SHP77 treated with DMSO at 0.1 percent for 48 hours (cell line): ENCODE measurements at regions not wholly inside any gene's neighbourhood (a gene's known extent, or its start where the extent isn't known, plus 50 kb on each side); places are given as distances from the start of the nearest gene placed in this dataset.
"Not testable (repeated sequence)": the region's sequence is repeated elsewhere in the genome, so short reads cannot be mapped to it uniquely, and the experiment has no call there.

Source experiments
- DNase-seq: peaks from one replicate; lab custom pipeline; 2025; lab: John Stamatoyannopoulos, UW

DNA sequence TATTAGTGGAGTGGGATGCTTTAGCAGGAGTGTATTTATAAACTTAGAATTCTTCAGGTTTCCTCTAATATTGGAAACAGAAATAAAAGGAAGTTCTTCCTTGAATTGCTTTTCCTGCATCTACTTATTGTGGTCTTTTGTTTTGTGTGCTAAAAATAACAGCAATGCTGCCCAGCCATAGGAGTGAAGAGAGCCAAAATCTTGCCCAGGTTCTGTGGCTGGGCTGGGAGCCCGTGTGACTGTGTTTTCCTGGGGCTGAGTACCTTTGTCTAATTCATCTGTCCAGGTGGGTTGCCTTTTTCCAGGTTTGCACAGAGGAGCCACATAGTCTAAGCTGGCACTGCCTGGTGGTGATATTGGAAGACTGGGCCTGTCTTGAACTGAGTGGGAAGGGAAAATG is 179.7 kb upstream of the ADAMTSL1 start:
- DNase-seq: no peak

- no peak for DNase-seq
These were observed 177.3 kb upstream of the ADAMTSL1 start for GRCh38 chr9:18296702-18297055.

DNA sequence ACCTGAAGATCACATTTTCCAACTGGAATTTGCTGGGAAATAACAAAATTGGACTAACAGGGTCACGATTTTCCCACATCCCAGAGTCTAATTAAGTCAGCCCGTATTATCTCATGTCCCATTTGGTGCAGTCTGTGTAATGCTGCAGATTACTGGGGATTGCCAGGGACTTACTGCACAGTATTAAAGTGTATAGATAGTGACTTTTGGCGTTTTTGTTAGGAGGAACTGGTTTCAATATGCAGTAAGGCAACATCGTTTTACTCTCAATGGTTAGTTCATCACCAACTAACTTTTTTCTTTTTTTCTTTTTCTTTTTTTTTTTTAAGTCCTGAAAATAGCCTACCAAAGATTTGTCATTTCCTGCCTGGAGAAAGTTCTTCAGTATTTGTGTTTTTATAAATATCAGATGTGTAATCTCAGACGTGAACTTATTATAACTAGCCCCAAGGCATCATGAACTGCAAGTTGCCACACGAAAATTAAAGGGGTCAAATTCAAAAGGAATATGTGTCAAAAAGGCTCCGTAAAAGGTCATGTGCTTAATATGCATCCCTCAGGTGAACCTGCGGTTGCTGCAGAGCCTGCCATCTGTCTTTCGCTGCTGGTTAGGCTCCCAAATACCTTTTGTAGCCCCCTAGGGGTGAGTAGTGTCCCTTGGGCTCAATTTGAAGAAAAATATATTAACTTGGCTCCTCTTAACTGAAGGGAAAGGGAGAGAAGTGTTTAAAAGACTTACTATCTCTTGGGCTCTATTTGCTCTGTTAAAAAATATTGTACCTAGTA is 176.7 kb upstream of the ADAMTSL1 start:
- no peak for DNase-seq

DNA sequence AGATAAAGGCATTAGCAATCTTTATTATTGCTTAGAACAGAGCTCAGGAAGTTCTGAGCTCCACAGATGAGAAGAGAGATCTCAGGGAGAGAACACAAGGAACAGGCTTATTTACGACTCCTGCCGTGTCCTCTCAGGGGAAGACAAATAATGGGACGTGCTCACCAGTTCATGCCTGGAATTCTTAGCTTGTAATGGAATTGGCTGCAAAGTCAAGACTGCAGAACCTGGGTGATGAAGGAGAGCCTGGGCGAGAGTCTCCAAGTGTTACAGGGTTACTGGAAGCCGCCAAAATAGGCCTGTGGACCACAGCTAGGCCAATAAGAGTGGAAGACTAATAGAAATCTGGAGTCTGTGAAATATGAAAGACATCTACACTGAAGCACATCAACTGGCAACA is 174.5 kb upstream of the ADAMTSL1 start:
- DNase-seq: no peak

DNA sequence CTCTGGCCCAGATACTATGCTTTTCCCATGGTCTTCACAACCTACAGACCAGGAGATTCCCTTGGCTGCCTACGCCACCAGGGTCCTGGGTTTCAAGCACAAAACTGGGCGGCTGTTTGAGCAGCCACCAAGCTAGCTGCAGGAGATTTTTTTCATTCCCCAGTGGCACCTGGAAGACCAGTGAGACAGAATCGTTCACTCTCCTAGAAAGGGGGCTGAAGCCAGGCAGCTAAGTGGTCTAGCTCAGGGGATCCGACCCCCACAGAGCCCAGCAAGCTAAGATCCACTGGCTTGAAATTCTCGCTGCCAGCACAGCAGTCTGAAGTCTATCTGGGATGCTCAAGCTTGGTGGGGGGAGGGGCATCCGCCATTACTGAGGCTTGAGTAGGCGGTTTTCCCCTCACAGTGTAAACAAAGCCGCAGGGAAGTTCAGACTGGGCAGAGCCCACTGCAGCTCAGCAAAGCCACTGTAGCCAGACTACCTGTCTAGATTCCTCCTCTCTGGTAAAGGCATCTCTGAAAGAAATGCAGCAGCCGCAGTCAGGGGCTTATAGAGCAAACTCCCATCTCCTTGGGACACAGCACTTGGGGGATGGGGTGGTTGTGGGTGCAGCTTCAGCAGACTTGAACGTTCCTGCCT is 168.7 kb upstream of the ADAMTSL1 start:
- not testable (repeated sequence) for DNase-seq

- no peak for DNase-seq
These were observed 159.6 kb upstream of the ADAMTSL1 start for GRCh38 chr9:18314316-18314715.

GRCh38 chr9:18317896-18318295 is 156.1 kb upstream of the ADAMTSL1 start:
- no peak for DNase-seq

GRCh38 chr9:18319918-18320445 is 154.0 kb upstream of the ADAMTSL1 start:
- no peak for DNase-seq

- DNase-seq: no peak
These were observed 148.8 kb upstream of the ADAMTSL1 start for GRCh38 chr9:18324928-18325745.

DNA sequence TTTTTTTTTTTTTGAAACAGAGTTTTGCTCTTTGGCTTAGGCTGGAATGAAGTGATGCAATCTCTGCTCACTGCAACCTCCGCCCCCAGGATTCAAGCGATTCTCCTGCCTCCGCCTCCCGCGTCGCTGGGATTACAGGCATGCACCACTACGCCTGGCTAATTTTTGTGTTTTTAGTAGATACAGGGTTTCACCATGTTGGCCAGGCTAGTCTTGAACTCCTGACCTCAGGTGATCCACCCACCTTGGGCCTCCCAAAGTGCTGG is 148.3 kb upstream of the ADAMTSL1 start:
- DNase-seq: not testable (repeated sequence)

DNA sequence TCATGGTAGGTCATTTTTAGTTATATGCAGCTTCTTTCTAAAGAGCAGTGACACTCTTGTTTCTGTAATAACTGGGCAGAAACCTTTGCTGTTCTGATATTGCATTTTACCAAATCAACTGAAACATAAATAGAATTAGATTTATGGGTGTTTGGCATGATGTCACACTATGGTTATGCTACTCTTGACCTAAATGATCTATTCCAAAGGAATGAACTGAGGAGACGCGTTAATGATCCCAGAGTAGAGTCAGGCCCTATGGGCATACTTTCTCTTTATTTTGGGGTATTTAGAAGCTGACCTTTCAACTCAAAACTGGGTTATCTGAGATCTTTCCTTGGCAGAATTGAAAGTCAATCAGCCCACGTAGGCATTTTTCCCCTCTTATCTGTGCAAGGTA is 146.8 kb upstream of the ADAMTSL1 start:
- DNase-seq: no peak

DNA sequence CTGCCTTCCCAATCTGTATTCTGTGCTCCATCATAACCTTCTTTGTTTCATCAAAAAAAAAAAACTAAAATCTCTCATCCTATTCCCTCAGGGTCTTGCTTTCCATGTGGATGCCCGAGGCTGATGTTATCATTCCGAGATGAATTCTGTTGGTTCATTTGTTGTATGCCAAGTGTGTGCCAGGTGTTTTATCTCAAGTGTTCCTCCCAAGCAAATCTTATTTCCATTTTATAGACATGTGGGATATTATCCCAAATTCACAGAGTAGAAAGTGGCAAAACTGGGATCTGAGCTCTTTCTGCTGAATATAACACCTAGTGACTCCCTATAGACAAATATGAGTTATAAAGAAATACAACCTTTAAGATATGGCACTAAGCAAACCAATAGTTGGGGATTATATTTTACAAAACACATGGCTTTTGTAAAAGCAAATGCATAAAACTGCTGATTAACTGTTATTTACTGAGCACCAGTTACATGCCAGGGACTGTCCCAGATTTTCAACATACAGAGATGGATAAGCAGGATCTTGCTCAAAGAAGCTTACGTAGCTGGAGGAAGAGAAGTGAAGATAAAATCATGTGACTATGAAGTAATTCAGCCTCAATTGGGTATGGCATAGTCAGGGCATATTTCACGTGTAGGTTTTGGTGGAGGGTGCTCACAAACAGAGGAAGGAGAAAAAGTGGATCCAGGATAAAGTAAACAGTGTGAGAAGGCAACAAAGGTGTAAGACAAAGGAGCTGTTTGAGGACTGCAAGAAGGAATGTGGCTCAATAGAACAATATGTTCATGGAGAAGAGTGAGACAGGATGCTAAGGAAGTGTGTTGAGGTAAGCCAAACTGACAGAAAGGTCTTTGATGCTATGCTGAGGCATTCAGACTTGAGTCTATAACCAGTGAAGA is 143.3 kb upstream of the ADAMTSL1 start:
- no peak for DNase-seq

GRCh38 chr9:18331310-18331684 is 142.7 kb upstream of the ADAMTSL1 start:
- no peak for DNase-seq

DNA sequence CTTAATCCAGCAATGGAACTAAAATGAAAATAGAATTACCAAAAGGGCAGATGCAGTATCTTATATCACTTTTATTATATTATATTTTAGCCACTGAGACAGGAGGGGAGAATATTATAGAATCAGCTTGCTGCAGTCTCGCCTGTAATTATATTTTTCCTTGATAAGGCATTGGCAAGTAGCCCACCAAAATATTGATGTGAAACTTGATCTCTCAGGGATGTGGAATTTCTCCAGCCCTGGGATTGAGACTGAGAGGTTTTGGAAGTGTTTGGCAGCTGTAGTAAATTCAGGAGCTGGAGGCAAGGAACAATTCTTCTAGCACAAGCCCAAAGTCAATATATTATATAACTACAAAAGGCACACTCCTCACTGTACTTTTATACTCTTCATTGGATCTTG is 142.1 kb upstream of the ADAMTSL1 start:
- no peak for DNase-seq

- no peak for DNase-seq
These were observed 140.8 kb upstream of the ADAMTSL1 start for GRCh38 chr9:18333157-18333556.

- no peak for DNase-seq
These were observed 138.1 kb upstream of the ADAMTSL1 start for GRCh38 chr9:18335825-18336224.

- DNase-seq: no peak
These were observed 135.9 kb upstream of the ADAMTSL1 start for GRCh38 chr9:18338042-18338441.

- no peak for DNase-seq
These were observed 130.2 kb upstream of the ADAMTSL1 start for GRCh38 chr9:18343784-18344183.

DNA sequence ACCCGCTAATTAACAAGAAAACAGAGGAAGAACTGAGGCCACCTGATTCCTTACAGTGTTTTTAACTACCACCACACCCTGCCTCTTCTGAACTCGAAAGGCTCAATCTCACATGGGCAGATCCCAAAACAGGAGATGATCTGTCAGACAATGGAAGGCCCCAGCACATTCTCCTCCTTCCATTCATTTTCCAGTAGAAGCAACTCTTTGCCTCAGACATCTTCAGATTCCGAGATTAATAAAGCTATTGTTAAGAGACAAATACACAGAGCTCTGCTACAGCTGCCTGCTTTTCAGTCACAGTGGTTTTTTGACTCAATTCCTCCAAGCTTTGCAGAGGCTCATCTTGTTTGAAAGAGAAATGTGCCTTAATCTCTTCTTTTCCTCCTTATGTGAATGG is 127.2 kb upstream of the ADAMTSL1 start:
- no peak for DNase-seq

DNA sequence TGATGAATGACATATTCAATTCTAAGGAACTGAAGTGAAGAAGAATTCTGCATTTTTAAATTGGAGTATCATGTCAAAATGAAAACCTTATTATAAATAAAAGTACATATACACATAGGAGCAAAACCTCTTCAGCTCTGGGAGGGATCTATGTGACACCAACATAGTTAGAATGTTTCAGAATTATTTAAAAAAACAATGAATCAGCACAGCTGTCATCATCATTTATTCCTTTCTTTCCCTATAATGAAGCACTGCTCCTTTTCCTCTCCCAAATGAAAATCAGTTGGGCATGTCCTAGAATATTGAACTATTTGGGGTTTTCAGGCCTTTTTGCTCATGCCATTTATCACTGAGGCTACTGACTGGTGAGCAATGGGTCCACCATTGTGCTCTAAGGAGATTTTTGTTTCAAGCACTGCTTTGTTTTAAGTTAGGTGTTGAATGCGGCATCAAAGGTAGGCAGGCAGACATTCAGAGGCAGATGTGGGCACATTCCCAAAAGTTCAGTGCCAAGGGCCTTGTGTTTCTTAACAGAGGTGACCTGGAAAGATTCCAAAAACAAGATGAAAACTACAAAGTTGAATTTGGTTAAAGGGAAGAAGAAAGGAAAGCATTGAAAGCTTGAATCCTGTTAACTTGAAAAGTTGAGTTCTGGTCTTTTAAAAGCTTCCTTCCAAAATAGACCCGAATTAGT is 126.4 kb upstream of the ADAMTSL1 start:
- no peak for DNase-seq

- DNase-seq: no peak
These were observed 125.9 kb upstream of the ADAMTSL1 start for GRCh38 chr9:18348083-18348475.
